Hindlimb muscle (tissue), 1 donor: ENCODE measurements at regions not wholly inside any gene's neighbourhood (a gene's known extent, or its start where the extent isn't known, plus 50 kb on each side); places are given as distances from the start of the nearest gene placed in this dataset.
A peak's percentile ranks its signal among the peaks of the same experiment; 100 is the strongest.
"Not testable (repeated sequence)": the region's sequence is repeated elsewhere in the genome, so short reads cannot be mapped to it uniquely, and the experiment has no call there.

Source experiments
- DNase-seq: peaks from one replicate; pipeline ENCODE4 v3.0.0-alpha.2; 2013

DNA sequence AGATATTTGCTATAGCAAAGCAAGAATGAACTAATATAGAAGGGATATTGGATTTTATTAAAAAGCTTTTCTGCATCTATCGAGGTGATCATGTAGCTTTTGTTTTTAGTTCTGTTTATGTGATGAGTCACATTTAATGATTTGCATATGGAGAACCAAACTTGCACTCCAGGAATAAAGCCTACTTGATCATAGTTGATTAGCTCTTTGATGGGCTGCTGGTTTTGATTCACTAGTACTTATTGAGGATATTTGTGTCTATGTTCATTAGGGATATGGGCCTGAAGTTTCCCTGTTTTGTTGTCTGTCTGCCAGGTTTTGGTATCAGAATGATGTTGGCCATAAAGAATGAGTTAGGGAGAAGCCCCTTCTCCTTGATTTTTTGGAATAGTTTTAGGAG, 310.7 kb downstream of the ARPP21 start:
- DNase-seq, result no peak

DNA sequence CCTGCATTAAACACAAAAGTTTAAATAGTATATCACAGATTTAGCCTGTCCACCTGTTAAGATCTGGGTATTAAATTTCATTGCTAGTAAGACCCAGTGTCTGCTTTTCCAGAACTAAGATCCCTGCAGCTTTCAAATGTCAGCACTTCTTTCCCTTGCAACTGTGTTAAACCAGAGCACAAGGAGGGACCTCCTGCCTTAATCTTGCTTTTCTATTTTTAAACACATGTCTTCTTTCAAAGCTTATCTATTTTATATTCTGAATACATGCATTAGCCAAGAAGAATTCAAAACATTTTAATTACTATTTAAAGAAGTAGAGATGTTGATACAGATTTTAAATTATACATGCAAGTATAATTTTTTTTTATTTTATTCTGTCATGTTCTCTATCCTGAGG, 315.1 kb downstream of the ARPP21 start:
- DNase-seq, result no peak

DNA sequence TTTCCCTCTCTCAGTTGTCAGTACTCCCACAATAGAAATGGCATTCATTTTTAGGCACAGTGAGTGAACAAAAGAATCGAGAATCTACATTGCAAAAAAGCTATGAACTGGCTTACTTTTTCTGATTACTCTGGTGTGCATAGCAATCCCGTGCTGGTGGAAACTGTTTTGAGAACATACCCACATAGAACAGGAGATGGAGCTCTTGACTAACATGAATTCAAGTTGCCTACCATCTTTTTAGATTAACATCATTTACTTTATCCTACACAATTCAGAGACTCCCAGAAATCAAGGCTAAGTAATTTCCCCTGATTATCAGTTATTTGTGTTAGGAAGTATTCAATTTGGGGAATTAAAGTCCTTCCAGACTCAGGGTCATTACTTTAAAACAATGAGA, 326.6 kb downstream of the ARPP21 start:
- DNase-seq, result peak; percentile 32

DNA sequence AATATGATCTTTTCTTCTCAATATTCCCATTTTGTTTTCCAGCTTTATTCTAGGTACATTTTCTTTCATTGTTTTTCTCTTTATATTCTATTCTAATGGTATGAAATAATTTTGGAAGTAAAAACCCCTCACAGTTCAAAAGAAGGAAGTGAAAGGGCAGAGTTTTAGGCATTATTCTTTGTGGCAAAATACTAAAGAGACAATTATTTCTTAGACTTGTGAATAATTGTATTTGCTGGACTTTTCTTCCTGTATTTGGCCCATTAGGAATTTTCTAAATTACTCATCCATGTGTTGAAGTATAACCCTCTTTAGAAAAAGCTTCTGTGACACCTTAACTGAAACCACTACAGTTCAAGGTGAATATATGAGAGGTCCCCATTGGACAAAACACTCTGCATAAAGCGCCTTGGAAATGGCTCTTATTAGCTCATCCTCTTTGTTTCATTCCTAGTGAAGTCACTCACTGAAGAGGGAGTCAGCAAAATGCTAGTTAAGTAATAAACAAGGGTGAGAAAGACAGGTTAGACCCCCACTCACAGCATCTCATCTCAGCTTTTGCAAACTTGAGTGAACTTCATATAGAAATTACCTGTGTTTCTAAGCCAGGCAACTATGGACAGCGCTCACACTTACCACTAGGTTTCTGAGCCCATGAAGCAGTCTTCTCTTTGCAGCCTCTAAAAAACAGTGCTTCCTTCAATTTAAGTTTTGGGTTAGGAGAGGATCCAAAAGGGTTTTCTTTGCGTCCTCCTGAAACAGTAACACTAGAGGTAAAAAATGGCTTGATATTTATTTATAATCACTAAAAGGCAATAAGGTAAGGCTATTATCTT, 327.5 kb downstream of the ARPP21 start:
- no peak for DNase-seq

DNA sequence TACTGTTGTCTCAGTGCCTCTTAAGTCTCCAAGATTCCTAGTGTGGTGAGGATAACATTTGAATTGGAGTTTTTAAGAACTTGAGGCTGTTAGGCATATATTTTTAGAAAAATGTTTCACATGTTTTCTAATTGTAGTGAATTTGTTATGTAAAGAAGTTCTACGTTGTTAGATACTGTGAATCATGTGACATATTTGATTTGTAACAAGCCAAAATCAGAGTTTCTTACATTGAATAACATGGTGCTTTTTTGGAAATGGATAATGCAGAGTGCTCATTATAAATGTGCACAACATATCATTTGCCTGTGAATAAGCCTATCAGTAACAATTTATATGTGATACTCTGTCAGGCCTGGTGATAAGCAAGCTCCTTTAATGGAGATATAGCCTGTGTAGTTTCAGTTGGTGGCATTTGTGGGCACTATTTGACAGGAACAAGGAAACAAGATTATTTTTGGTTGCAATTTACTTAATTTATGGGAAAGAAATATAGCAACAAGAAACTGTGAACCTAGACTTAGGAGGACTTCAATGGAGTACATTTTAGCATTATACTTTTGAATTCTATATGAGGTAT, 328.8 kb downstream of the ARPP21 start:
- DNase-seq, result no peak

DNA sequence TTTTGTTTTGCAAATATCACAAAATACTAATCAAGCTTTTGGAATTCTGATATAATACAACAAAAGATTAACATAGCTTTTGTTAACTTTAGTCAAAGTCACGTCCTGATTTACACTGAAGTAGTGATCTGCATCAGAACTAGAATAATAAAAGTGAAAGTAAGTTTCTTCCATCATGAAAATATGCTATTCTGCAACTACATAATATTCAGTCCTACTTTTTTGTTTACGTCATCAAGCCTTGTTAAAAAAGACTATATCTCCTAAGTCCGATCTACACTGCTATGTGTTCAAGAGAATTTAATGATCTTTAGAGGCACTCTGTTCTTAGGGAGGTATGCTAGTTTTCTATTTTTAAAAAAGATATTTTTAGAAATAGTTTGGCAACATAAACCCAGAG, 330.1 kb downstream of the ARPP21 start:
- no peak for DNase-seq

DNA sequence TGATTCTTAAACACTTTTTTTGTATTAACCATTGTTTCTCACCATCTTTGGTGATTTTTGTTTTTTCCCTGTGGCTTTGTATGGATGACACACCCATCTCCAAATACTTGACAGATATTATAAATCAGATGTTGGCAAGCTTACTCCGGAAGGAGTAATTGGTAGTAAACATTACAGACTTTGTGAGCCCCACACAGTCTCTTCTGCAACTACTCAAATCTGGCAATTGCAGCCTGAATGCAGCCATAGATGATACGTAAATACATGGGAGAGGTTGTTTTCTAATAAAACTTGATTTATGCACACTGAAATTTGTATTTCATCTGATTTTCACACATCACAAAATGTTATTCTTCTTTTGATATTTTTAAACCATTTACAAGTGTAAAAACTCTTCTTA, 331.5 kb downstream of the ARPP21 start:
- no peak for DNase-seq

DNA sequence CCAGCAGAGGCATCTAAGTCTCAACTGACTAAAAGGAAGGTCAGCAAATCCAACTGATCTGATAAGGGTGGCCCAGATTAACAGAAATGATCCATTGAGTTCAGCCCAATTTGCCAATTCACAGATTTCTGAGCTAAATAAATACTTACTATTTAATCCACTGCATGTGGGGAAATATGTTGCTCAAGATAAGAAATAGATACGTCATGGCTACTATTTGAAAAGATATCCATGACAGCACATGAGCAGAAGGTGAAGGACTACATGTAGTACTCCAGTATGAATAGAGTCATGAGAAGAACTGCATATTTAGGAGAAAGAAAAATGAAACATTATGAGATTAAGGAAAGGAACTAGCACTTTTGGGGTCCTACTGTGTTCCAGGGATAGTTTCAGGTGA, 332.4 kb downstream of the ARPP21 start:
- no peak for DNase-seq

DNA sequence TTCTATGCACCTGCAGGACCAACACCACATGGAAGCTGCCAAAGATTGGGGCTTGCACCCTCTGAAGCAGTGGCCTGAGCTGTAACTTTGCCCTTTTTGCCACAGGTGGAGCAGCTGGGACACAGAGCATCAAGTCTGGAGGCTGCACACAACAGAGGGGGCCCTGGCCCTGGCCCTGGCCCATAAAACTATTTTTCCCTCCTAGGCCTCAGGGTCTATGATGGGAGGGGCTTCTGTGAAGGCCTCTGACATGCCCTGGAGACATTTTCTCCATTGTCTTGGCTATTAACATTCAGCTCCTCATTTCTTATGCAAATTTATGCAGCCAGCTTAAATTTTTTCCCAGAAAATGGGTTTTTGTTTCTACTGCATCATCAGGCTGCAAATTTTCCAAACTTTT, 335.5 kb downstream of the ARPP21 start:
- DNase-seq, result no peak

DNA sequence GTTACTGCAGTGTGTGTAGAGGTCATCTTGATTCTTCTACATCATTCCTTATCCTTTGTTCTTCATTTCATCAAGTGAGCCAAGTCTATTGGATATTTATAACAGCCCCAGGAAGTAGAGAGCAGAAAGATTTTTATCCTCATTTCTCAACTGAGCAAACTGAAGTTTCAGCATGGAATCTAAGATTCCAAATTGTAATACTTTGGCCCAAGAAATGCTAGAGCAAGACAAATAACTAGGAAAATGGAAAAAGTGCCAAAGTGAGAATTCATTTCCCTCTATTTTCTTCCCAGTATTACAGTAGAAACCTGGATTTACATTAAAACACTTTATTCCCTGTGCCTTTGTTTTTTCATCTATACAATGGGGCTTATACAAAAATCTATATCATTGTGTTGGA, 346.8 kb downstream of the ARPP21 start:
- DNase-seq, result peak; percentile 24

DNA sequence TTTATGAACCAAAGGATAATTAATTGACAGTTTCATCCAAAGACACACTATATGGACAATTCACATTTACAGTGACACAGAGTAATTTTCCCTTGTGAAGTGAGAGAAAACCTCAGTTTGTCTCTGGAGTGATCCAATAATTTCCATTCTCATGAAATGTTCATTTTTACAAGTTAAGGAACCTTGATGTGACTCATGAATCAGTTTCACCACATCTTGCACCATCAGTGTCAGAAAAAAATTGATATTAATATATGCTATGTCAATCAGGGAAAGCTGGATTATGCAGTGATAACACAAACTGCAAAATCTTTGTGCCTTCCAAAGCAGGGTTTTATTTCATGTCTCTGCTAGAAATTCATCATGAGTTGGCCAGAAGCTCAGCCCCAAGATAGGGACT, 348.1 kb downstream of the ARPP21 start:
- DNase-seq, result no peak

DNA sequence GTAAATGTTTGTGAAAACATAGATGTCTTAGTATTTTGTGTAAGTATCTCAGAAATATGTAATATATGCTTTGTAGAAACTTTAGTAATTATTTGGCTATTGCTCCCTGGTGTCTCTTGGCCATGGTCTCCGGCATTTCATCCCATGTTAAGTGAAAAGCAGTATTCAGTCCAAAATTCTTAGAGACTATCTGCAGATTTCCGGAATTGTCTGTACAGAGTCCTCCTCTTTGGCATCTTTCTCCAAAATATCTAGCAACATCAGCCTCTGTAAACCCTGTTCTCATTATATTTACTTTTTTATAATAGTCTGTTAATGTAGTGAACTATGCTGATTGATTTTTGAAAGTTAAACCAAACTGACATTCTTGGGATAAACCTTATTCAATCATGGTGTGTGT, 352.7 kb downstream of the ARPP21 start:
- DNase-seq, result no peak

DNA sequence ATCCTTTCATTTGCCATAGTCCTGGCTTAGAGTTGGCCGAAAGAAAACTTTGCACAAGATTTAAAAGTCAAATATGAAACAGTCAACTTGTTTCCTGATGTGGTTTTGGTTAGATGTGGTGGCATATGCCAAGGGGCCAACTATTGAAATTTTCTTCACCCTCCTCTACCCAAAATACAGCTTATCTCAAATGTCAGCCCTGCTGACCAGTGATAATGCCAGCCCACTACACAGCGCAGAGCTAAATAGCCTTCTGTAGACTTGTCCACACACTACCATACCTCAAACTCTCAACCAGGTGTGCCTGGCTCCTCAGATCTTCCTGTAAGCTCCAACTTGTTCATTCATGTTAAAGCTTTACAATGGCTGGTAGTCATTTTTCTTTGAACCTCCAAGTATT, 368.5 kb upstream of the STAC start:
- no peak for DNase-seq

DNA sequence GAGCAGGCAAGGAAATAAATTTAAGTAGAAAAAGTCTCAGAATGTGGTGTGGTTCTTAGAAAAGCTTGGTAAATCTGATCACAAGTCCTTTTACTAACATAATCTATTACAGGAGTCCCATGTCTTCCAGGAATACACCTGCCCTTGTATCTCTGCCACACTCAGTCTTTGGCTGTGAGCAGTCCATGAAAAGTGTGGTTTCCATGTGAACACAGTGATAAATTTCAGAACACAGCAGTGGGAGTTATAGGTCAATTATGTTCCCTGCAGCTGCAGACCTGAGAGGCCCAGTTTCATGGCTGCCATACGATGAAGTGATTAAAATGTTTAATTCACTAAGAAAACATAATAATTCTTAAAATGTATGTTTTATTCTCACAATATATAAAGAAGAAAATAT, 366.9 kb upstream of the STAC start:
- no peak for DNase-seq

DNA sequence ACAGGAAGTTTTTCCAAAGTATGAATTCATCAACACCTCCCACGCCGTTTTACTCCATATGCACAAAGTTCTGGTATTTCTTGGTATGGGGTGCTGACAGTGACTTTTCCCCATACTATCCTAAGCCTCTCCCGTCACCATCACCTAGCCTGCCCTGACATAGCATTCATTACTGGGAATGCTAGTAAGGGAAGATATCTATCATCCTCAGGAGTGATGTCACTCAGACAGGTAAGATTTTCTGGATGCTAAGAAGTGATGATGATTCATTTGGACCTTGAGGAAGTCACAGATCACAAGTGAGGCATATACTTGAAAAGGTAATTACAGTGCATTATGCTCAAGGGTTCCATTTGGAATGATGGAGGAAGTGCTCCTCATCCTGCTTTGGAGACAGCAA, 355.1 kb upstream of the STAC start:
- DNase-seq, result no peak

DNA sequence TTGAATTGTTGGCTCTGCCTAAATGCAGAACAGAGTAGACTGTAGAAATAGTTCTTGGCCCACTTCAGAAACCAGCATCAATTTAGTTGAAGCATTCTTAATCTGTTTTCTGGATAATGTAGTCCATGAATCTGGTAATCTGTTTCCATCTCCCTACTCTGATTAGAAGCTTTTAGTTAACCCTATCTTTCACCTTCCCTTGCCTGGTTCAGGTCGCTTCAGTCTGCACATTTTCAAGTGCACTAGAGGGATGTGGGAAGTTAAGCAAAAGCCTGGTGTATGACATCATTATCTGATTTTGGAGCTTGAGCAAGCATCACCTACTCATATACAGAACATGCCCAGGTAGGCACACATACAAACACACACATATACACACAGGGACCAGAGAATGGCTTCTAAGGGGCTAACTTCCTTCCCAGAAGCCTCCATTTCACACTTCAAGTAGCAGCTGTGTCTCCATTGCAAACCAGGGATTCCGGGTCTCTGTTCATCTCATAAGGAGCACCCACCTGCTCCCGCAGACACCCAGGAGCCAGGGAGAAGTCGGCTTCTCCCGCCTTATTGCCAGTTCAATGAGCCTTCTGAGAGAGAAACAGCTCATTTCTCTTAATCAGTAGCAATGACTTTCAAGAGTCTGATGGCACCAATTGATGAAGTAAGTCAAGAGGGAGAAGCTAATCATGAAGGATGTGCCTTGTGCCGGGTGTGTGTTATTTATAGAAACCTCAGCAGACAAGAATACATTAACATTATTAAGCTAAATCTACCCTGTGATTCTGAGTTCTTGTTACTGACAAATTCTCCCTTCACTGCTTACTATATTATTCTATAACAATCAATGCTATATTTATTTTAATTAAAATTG, 347.9 kb upstream of the STAC start:
- no peak for DNase-seq

DNA sequence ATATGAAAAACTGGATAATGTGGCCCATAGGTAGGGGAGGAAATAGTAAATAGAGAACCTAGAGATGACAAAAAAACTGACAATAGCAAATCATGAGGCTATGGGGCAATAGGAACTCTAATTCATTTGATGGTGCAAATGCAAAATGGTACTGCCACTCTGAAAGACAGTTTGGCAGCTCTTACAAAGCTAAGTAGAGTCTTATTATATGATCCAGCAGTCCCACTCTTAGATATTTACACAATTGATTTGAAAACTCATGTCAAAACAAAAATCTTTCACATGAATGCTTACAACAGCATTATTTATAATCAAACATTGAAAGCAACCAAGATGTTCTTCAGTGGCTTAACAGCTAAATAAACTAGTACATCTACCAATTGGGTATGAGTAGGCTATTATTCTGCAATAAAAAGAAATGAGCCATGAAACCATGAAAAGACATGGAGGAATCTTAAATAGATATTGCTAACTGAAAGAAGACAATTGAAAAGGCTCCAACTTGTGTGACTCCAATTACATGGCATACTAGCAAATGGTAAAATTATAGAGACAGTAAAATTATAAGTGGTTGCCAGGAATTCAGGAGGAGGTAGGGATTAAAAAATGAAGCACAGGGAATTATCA, 321.8 kb upstream of the STAC start:
- no peak for DNase-seq

DNA sequence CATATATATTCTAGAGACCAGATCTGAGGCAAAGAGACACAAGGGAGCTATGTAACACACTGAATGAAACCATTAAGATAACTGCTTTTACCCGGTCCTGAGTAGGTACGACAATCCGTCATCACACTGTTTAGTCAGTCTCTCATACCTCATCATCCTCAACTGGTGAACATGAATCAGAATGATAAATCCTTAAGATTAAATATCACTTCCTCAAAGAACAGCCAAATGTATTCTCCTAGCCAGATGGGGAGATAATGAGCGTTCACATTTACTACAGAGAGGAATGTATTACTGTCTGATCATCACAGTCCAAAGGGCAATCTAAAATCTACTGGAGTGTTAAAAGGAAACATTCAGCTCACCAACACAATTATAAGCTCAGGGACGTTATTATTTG, 319.4 kb upstream of the STAC start:
- DNase-seq, result no peak

DNA sequence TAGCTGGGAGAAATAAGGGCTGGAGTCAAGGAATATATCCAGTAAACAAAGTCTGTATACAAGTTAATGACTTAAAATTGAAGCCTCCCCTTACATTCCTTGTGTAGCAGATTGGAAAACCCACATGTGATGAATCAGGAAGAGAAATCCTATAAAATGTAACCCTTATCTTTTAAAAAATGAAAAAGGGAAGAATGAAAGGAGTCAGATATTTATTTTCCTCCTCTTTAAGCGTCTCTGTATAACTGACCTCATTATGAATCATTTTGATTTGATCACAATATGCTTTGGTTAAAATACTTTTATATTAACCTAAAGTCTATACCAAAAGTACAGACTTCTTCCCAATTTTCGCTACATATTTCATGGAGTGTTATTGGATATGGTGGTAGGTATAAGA, 316.3 kb upstream of the STAC start:
- DNase-seq, result no peak

DNA sequence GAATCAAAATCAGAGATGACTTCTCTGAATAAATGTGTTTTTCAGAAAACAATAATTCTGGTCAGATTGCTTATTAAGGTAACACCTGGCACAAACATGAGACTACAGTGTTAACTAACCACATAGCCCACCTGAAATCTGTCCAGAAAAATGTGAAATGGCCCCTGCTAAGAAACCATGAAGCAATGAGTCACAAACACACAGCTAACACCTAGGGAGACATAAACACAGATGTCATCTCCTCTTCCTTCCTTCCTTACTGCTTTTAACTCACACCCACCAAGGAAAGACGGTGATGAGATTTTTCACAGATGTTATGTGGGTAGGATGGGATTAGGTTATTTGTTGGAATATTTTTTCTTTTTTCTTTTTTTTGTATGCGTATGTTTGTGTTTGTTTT, 315.0 kb upstream of the STAC start:
- no peak for DNase-seq

DNA sequence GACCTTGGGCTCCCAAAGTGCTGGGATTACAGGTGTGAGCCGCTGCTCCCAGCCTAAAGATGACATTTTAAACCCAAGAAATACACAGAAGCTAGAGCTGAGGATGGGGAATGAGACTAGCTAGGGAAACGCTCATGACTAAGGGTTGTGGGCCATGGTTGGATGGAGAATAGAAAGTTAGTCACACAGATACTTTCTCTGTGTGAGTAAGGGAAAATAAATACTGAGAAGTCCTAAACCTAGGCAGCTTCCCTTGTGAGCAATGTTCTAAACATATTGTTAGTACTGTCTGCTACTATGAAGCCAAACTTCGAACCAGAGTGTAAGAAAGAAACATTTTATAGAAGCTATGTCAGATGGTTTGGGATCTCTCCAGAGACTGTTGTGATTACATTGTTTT, 304.8 kb upstream of the STAC start:
- DNase-seq, result no peak

DNA sequence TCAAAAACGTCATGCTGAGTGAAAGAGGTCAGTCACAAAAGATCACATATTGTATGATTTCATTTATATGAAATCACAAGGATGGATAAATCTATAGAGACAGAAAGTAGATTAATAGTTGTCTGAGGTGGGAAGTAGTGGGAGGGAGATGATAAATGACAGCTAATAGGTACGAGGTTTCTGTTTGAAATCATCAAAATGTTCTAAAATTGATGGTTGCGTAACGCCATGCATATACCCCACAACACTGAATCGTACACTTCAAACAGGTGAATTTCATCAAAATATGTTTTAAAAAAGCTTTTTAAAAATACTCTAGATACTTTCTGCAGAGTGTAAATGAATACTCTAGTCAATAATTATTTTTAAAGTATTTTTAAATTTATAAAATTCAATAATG, 303.0 kb upstream of the STAC start:
- DNase-seq, result no peak

DNA sequence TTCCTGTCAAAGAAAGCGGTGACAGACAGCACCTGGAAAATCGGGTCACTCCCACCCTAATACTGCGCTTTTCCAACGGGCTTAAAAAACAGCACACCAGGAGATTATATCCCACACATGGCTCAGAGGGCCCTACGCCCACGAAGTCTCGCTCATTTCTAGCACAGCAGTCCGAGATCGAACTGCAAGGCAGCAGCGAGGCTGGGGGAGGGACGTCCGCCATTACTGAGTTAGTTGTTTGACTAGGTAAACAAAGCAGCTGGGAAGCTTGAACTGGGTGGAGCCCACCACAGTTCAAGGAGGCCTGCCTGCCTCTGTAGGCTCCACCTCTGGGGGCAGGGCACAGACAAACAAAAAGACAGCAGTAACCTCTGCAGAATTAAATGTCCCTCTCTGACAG, 297.3 kb upstream of the STAC start:
- not testable (repeated sequence) for DNase-seq
